IPS-NIHi7 (cell line): ENCODE measurements at regions not wholly inside any gene's neighbourhood (a gene's known extent, or its start where the extent isn't known, plus 50 kb on each side); places are given as distances from the start of the nearest gene placed in this dataset.

Experiments
- DNase-seq: peaks from one replicate; pipeline ENCODE4 v3.0.0; 2012; ENCODE audit warnings: mixed read lengths; ENCODE audit errors: extremely low spot score

GRCh38 chr2:111219285-111219684, 98.6 kb downstream of the BCL2L11 start:
- peak; percentile 63 for DNase-seq

GRCh38 chr2:111219734-111220505, 99.2 kb downstream of the BCL2L11 start:
- DNase-seq = no peak

GRCh38 chr2:111220962-111221361, 100.2 kb downstream of the BCL2L11 start:
- DNase-seq = no peak

GRCh38 chr2:111221701-111222100, 101.0 kb downstream of the BCL2L11 start:
- no peak for DNase-seq

- DNase-seq = no peak
Observed at GRCh38 chr2:111222204-111222866, 101.6 kb downstream of the BCL2L11 start.

GRCh38 chr2:111225856-111226255, 105.1 kb downstream of the BCL2L11 start:
- no peak for DNase-seq

GRCh38 chr2:111226876-111227700, 106.4 kb downstream of the BCL2L11 start:
- DNase-seq = no peak

- peak; percentile 67 for DNase-seq
Observed at GRCh38 chr2:111227716-111228141, 107.0 kb downstream of the BCL2L11 start.

GRCh38 chr2:111231532-111232252, 111.0 kb downstream of the BCL2L11 start:
- no peak for DNase-seq

GRCh38 chr2:111235192-111236015, 114.7 kb downstream of the BCL2L11 start:
- no peak for DNase-seq

GRCh38 chr2:111236025-111236424, 115.3 kb downstream of the BCL2L11 start:
- DNase-seq = no peak

GRCh38 chr2:111238296-111238695, 117.6 kb downstream of the BCL2L11 start:
- no peak for DNase-seq

GRCh38 chr2:111239107-111239506, 118.4 kb downstream of the BCL2L11 start:
- DNase-seq = no peak

- DNase-seq = no peak
Observed at GRCh38 chr2:111239581-111240249, 119.0 kb downstream of the BCL2L11 start.

GRCh38 chr2:111243295-111243694, 122.6 kb downstream of the BCL2L11 start:
- DNase-seq = no peak

- DNase-seq = no peak
Observed at GRCh38 chr2:111244864-111245263, 124.2 kb downstream of the BCL2L11 start.

- DNase-seq = no peak
Observed at GRCh38 chr2:111246620-111247061, 125.9 kb downstream of the BCL2L11 start.

GRCh38 chr2:111247491-111247890, 126.8 kb downstream of the BCL2L11 start:
- DNase-seq = no peak

GRCh38 chr2:111249806-111250205, 129.1 kb downstream of the BCL2L11 start:
- DNase-seq = no peak

GRCh38 chr2:111250448-111251030, 129.8 kb downstream of the BCL2L11 start:
- no peak for DNase-seq
